AG04450 (cell line): ENCODE measurements at regions not wholly inside any gene's neighbourhood (a gene's known extent, or its start where the extent isn't known, plus 50 kb on each side); places are given as distances from the start of the nearest gene placed in this dataset.

ENCODE experiments used
- CTCF ChIA-PET: fragments of 300-600, 350-600 bp; formaldehyde crosslinking; extraction: SDS; loops from one replicate; lab custom pipeline; 2022; ENCODE audit warnings: antibody characterized with exemption, inconsistent platforms; lab: Charles Lee
- POLR2A ChIA-PET: fragments of 350-600 bp; formaldehyde crosslinking; extraction: SDS; loops from one replicate; lab custom pipeline; 2021; ENCODE audit warnings: antibody characterized with exemption, inconsistent platforms; lab: Yijun Ruan, JAX
- DNase-seq: peaks from one replicate; pipeline ENCODE4 v3.0.0-alpha.2; 2011; ENCODE audit warnings: low read depth, low spot score
- H3K27ac ChIP-seq: one replicate; pipeline ENCODE4 v1.5.1; 2012; ENCODE audit warnings: low read depth, low read length, control low read depth
- H3K27me3 ChIP-seq: one replicate; pipeline ENCODE4 v1.6.0; 2012; ENCODE audit warnings: low read length; ENCODE audit not compliant: control insufficient read depth, insufficient read depth
- H3K4me3 ChIP-seq: 2 replicates; pipeline ENCODE4 v1.5.1; 2011; ENCODE audit warnings: mild to moderate bottlenecking, low read depth, low read length, control low read depth
- H3K9me3 ChIP-seq: 2 replicates; pipeline ENCODE4 v1.5.1; 2012; ENCODE audit warnings: low read length; ENCODE audit not compliant: control insufficient read depth, insufficient read depth
- TF ChIP-seq, protein P1 (sequence below): IDR thresholded peaks from 2 replicates; pipeline ENCODE4 v1.5.1; 2011; ENCODE audit warnings: low read depth, low read length, control low read depth, inconsistent platforms

DNA sequence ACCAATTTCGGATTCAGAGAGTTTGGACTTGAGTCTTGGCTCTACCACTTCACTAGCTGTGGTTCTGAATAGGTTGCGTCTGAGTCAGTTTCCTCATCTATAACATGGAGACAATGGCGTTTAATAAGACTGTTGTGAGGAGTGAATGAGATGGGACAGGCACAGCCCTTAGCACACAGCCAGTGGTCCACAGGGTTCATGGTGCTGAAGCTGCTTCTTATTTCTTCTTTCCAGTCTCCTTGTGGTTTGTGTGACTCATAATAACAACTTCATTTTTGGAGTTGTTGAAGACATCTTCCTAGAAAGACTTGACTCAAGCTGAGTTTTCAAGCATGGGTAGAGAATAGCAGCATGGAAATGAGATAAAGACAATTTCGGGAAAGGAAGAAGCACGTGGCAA lies 172.6 kb upstream of the PPP2R2B start:
- CTCF ChIA-PET = no interaction called here
- POLR2A ChIA-PET = no interaction called here
- Histone ChIP-seq H3K27ac (no peak overlapping the region), H3K27me3 (no peaks in the 10 kb centered on the region), H3K9me3 (no peaks in the 10 kb centered on the region), H3K4me3 (no peak overlapping the region)
- no peak for DNase-seq
- TF ChIP-seq, protein P1, sequence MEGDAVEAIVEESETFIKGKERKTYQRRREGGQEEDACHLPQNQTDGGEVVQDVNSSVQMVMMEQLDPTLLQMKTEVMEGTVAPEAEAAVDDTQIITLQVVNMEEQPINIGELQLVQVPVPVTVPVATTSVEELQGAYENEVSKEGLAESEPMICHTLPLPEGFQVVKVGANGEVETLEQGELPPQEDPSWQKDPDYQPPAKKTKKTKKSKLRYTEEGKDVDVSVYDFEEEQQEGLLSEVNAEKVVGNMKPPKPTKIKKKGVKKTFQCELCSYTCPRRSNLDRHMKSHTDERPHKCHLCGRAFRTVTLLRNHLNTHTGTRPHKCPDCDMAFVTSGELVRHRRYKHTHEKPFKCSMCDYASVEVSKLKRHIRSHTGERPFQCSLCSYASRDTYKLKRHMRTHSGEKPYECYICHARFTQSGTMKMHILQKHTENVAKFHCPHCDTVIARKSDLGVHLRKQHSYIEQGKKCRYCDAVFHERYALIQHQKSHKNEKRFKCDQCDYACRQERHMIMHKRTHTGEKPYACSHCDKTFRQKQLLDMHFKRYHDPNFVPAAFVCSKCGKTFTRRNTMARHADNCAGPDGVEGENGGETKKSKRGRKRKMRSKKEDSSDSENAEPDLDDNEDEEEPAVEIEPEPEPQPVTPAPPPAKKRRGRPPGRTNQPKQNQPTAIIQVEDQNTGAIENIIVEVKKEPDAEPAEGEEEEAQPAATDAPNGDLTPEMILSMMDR = no peak

DNA sequence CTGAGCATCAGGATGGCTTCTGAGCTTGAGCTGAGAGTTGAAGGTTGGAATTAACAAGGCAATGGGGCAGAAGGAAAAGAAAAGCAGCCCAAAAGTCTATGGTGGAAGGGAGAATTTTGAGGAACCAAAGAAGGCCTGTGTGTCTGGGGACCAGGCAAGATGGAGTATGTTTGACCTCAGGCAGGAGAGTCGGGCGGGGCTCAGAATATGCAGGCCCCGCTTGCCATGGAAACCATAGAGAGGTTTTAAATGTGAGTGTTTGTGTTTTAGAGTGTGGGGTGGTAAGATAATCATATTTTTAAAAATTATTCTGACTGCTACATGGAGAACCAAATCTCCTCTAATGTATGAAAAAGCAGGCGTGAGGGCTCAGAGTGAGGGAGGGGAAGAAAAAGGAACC lies 174.0 kb upstream of the PPP2R2B start:
- TF ChIP-seq, protein P1 = no peak
- DNase-seq = no peak
- Histone ChIP-seq H3K4me3 (no peak overlapping the region), H3K27ac (peak overlapping the region; percentile 21), H3K27me3 (no peaks in the 10 kb centered on the region), H3K9me3 (no peaks in the 10 kb centered on the region)
- ChIA-PET POLR2A (no interaction called here), CTCF (no interaction called here)

DNA sequence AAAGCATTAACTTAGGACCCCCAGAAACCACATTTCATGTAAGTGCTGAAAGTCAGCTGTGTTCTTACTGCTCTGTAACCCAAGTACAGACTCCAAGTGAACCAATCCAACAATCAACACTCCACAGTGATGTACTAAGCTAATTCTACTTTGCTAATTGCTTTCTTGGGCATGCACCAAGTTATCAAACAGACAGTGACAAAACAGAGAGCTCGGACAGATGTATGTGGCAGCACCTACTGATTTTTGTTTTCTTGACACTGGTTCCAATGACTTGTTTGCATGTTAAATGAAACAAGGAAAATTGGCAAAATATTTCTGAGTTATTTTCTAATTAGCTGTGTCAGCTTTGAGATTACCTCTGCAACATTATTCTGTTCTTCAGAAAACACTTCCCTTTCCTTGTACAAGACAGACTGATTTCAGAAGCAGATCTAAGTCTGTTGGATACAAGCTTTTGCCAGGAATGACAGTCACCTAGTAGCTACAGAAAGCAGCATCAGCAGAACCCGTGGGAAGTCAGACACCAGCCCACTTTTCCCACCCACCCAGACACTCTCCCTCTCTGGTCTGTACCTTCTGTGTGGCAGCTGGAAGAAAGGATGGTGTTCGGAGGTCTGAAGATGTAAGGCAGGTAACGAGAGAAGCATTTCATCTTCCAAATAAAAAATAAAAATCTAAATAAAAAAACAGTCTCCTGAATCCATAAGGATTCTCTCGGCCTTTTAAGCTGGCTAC lies 176.7 kb upstream of the PPP2R2B start:
- POLR2A ChIA-PET = no interaction called here
- TF ChIP-seq, protein P1 = no peak
- no peaks in the 10 kb centered on the region for H3K27me3 ChIP-seq
- no peak for DNase-seq
- no peak overlapping the region for H3K27ac ChIP-seq
- H3K9me3 ChIP-seq = no peaks in the 10 kb centered on the region
- H3K4me3 ChIP-seq = no peak overlapping the region
- CTCF ChIA-PET = interaction anchor here (1.3 kb wide), 1 partner anchor 134 kb away, joined by 3 read pairs; no protein-coding TSS in a partner anchor

DNA sequence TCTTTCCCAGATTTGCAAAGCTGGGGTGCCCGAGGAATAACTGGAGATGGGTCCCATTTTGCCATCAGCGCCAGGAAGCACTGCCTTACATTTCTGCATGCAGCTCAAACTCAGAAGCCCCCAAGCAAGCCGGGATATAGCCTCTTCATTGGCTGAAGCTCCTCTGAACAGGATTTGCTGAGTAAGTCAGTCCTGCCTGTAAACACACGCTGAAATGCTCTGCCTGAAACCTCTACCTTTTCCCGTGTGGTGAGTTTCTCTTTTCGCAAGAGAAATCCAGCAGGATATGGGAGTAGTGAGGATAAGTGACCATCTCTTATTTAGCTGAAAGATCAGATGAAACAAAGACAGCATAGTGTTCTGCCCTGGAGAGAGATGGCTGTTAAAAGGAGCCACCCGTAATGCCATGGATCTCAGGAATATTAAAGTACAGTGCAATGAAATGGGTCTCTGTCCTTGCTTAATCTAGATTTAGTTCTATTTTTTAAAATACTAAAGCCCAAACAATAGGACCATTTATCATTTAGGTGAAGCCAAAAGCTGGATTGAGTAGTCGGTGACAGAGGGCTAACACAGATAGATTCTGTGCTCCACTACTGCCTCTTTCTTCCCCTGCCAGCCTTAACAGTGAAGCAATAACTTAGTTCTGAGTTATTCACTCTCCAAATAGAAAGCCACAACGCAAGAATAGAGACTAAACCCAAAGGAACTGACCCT lies 177.5 kb upstream of the PPP2R2B start:
- ChIA-PET CTCF (interaction anchor here (1.3 kb wide), 1 partner anchor 133 kb away, joined by 3 read pairs; no protein-coding TSS in a partner anchor), POLR2A (no interaction called here)
- Histone ChIP-seq H3K9me3 (no peaks in the 10 kb centered on the region), H3K4me3 (no peak overlapping the region), H3K27ac (no peak overlapping the region), H3K27me3 (no peaks in the 10 kb centered on the region)
- TF ChIP-seq, protein P1 = no peak
- no peak for DNase-seq

DNA sequence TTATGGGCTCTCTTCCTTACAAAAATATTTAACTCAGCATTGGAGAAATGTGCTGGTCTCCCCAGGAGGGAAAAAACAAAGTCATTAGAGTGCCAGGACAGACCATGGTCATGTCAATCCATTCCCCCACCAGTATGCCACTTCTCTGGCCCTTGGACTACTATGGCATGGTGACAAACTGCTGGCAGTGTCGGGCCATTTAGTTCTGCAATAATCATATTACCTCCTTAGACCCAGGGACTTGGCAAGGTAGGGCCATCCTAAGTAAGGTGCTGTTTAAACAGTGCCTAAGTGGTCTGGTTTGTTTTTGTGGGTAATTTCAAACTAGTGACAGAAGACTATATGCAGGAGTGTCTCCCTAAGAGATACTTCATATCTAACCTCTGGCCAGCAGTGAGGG lies 177.8 kb upstream of the STK32A start:
- TF ChIP-seq, protein P1 = no peak
- Histone ChIP-seq H3K27ac (no peak overlapping the region), H3K9me3 (no peaks in the 10 kb centered on the region), H3K27me3 (no peaks in the 10 kb centered on the region), H3K4me3 (no peak overlapping the region)
- no peak for DNase-seq
- ChIA-PET POLR2A (no interaction called here), CTCF (no interaction called here)
